Neural progenitor cell (in vitro differentiated cells): ENCODE measurements at regions not wholly inside any gene's neighbourhood (a gene's known extent, or its start where the extent isn't known, plus 50 kb on each side); places are given as distances from the start of the nearest gene placed in this dataset.
A peak's percentile ranks its signal among the peaks of the same experiment; 100 is the strongest.
"Not testable (repeated sequence)": the region's sequence is repeated elsewhere in the genome, so short reads cannot be mapped to it uniquely, and the experiment has no call there.

Source experiments
- DNase-seq: peaks from one replicate; pipeline ENCODE4 v3.0.0-alpha.2; 2016; ENCODE audit warnings: low spot score
- H2AFZ ChIP-seq: fragments of 200-600 bp; sonication (generic); replicated peaks from 2 replicates; pipeline ENCODE4 v1.6.1; 2016; ENCODE audit warnings: antibody characterized with exemption
- H3F3A ChIP-seq: fragments of 200-600 bp; sonication (generic); 2 replicates; pipeline ENCODE4 v1.6.1; 2016; ENCODE audit warnings: antibody characterized with exemption, low read depth
- H3K27ac ChIP-seq: fragments of 200-600 bp; sonication (generic); 2 replicates; pipeline ENCODE4 v1.5.1; 2016; ENCODE audit warnings: mild to moderate bottlenecking
- H3K27me3 ChIP-seq: fragments of 200-600 bp; sonication (generic); 2 replicates; pipeline ENCODE4 v1.6.1; 2016; ENCODE audit warnings: mild to moderate bottlenecking, moderate library complexity
- H3K36me3 ChIP-seq: fragments of 200-600 bp; sonication (generic); 2 replicates; pipeline ENCODE4 v1.5.1; 2016
- H3K4me1 ChIP-seq: fragments of 200-600 bp; sonication (generic); 2 replicates; pipeline ENCODE4 v1.6.1; 2016; ENCODE audit warnings: mixed run types
- H3K4me2 ChIP-seq: fragments of 200-600 bp; sonication (generic); 2 replicates; pipeline ENCODE4 v1.6.1; 2016
- H3K4me3 ChIP-seq: fragments of 200-600 bp; sonication (generic); 2 replicates; pipeline ENCODE4 v1.5.1; 2016
- H3K79me2 ChIP-seq: fragments of 200-600 bp; sonication (generic); 2 replicates; pipeline ENCODE4 v1.6.1; 2016; ENCODE audit warnings: low read depth
- H3K9ac ChIP-seq: fragments of 200-600 bp; sonication (generic); 2 replicates; pipeline ENCODE4 v1.6.1; 2016
- H3K9me3 ChIP-seq: fragments of 200-600 bp; sonication (generic); 2 replicates; pipeline ENCODE4 v1.5.1; 2016; ENCODE audit warnings: low read depth
- H4K20me1 ChIP-seq: fragments of 200-600 bp; sonication (generic); 2 replicates; pipeline ENCODE4 v1.6.1; 2016; ENCODE audit warnings: low read depth
- H3K27ac Mint-ChIP-seq: 3 replicates; pipeline ENCODE4 v1.8.0; 2021; ENCODE audit warnings: mixed read lengths
- H3K27me3 Mint-ChIP-seq: 2 replicates; pipeline ENCODE4 v1.8.0; 2022; ENCODE audit warnings: low read depth, mild to moderate bottlenecking, inconsistent platforms, moderate library complexity, mixed read lengths; ENCODE audit not compliant: insufficient read depth
- H3K36me3 Mint-ChIP-seq: 3 replicates; pipeline ENCODE4 v1.8.0; 2021; ENCODE audit warnings: mixed read lengths
- H3K4me1 Mint-ChIP-seq: 3 replicates; pipeline ENCODE4 v1.8.0; 2021; ENCODE audit warnings: mixed read lengths
- H3K4me3 Mint-ChIP-seq: 3 replicates; pipeline ENCODE4 v1.8.0; 2021; ENCODE audit warnings: mild to moderate bottlenecking, moderate library complexity, mixed read lengths
- H3K9me3 Mint-ChIP-seq: 3 replicates; pipeline ENCODE4 v1.8.0; 2020; ENCODE audit warnings: mixed read lengths
- CTCF ChIP-seq: fragments of 200-600 bp; sonication (generic); IDR thresholded peaks from 2 replicates; pipeline ENCODE4 v1.5.1; 2017; ENCODE audit warnings: antibody characterized with exemption, mild to moderate bottlenecking
- EZH2 ChIP-seq: fragments of 200-600 bp; sonication (generic); IDR thresholded peaks from 2 replicates; pipeline ENCODE4 v1.6.1; 2017; ENCODE audit warnings: antibody characterized with exemption, mild to moderate bottlenecking, moderate library complexity
- EZH2phosphoT487 ChIP-seq: fragments of 200-600 bp; sonication (generic); IDR thresholded peaks from 2 replicates; pipeline ENCODE4 v1.6.1; 2017; ENCODE audit warnings: antibody characterized with exemption

- Histone ChIP-seq H3K27ac (no peak overlapping the region), H2AFZ (peak overlapping the region; percentile 97), H3K4me2 (peak overlapping the region; percentile 4), H4K20me1 (no peaks in the 10 kb centered on the region), H3K79me2 (no peaks in the 10 kb centered on the region), H3K4me3 (no peak overlapping the region), H3F3A (peaks cover 14% of the 10 kb centered on the region), H3K4me1 (peaks cover 31% of the 10 kb centered on the region), H3K9ac (no peak overlapping the region), H3K27me3 (no peaks in the 10 kb centered on the region), H3K36me3 (no peaks in the 10 kb centered on the region), H3K9me3 (no peaks in the 10 kb centered on the region)
- DNase-seq: no peak
- Mint-ChIP-seq H3K27ac (peak overlapping the region; percentile 36), H3K27me3 (peaks cover 2% of the 10 kb centered on the region), H3K9me3 (peaks cover 7% of the 10 kb centered on the region), H3K36me3 (peaks cover 2% of the 10 kb centered on the region), H3K4me3 (no peak overlapping the region), H3K4me1 (peaks cover 36% of the 10 kb centered on the region)
- TF ChIP-seq EZH2phosphoT487 (no peak), EZH2 (no peak), CTCF (no peak)
Measured at GRCh38 chr16:73399997-73400396, 352.1 kb upstream of the ZFHX3 start.

- Histone ChIP-seq H2AFZ (no peak overlapping the region), H3K27ac (no peak overlapping the region), H3K9ac (no peak overlapping the region), H3K9me3 (no peaks in the 10 kb centered on the region), H4K20me1 (no peaks in the 10 kb centered on the region), H3F3A (peaks cover 14% of the 10 kb centered on the region), H3K4me3 (no peak overlapping the region), H3K27me3 (no peaks in the 10 kb centered on the region), H3K4me2 (no peak overlapping the region), H3K36me3 (no peaks in the 10 kb centered on the region), H3K4me1 (peaks cover 31% of the 10 kb centered on the region), H3K79me2 (no peaks in the 10 kb centered on the region)
- Mint-ChIP-seq H3K4me3 (no peak overlapping the region), H3K36me3 (peaks cover 2% of the 10 kb centered on the region), H3K27ac (no peak overlapping the region), H3K9me3 (peaks cover 7% of the 10 kb centered on the region), H3K4me1 (peaks cover 32% of the 10 kb centered on the region), H3K27me3 (peaks cover 2% of the 10 kb centered on the region)
- TF ChIP-seq CTCF (no peak), EZH2 (no peak), EZH2phosphoT487 (no peak)
- no peak for DNase-seq
Measured at GRCh38 chr16:73399486-73399885, 351.6 kb upstream of the ZFHX3 start.

- not testable (repeated sequence) for H3K27ac Mint-ChIP-seq, H3K79me2 ChIP-seq, H4K20me1 ChIP-seq, H3K4me3 Mint-ChIP-seq, H3K9ac ChIP-seq, H3K27me3 ChIP-seq, H3K27ac ChIP-seq, H3K4me2 ChIP-seq, DNase-seq, H3K36me3 ChIP-seq, H3K9me3 Mint-ChIP-seq, H3K9me3 ChIP-seq, H3K27me3 Mint-ChIP-seq, H3K36me3 Mint-ChIP-seq, H2AFZ ChIP-seq, H3K4me3 ChIP-seq
- Histone ChIP-seq H3F3A (peaks cover 11% of the 10 kb centered on the region), H3K4me1 (peaks cover 23% of the 10 kb centered on the region)
- H3K4me1 Mint-ChIP-seq: peaks cover 29% of the 10 kb centered on the region
Measured at GRCh38 chr16:73398604-73399003, 350.7 kb upstream of the ZFHX3 start.

- peaks cover 2% of the 10 kb centered on the region for H3K27me3 Mint-ChIP-seq
- Histone ChIP-seq H4K20me1 (no peaks in the 10 kb centered on the region), H3K4me2 (no peak overlapping the region), H3K4me1 (peaks cover 13% of the 10 kb centered on the region), H3K79me2 (no peaks in the 10 kb centered on the region), H3K9ac (no peak overlapping the region), H3K9me3 (no peaks in the 10 kb centered on the region), H3K27ac (no peak overlapping the region), H3K27me3 (no peaks in the 10 kb centered on the region), H3K4me3 (no peak overlapping the region), H3F3A (peaks cover 5% of the 10 kb centered on the region), H3K36me3 (no peaks in the 10 kb centered on the region), H2AFZ (no peak overlapping the region)
- no peak overlapping the region for H3K4me3 Mint-ChIP-seq
- H3K9me3 Mint-ChIP-seq: peaks cover 7% of the 10 kb centered on the region
- H3K27ac Mint-ChIP-seq: no peak overlapping the region
- peaks cover 2% of the 10 kb centered on the region for H3K36me3 Mint-ChIP-seq
- no peak for DNase-seq
- no peak for TF ChIP-seq EZH2phosphoT487
- no peak for TF ChIP-seq EZH2
- no peak for TF ChIP-seq CTCF
- H3K4me1 Mint-ChIP-seq: peaks cover 21% of the 10 kb centered on the region
Measured at GRCh38 chr16:73396556-73396955, 348.6 kb upstream of the ZFHX3 start.
